ENCODE measurements at regions not wholly inside any gene's neighbourhood (a gene's known extent, or its start where the extent isn't known, plus 50 kb on each side); places are given as distances from the start of the nearest gene placed in this dataset.

DNA sequence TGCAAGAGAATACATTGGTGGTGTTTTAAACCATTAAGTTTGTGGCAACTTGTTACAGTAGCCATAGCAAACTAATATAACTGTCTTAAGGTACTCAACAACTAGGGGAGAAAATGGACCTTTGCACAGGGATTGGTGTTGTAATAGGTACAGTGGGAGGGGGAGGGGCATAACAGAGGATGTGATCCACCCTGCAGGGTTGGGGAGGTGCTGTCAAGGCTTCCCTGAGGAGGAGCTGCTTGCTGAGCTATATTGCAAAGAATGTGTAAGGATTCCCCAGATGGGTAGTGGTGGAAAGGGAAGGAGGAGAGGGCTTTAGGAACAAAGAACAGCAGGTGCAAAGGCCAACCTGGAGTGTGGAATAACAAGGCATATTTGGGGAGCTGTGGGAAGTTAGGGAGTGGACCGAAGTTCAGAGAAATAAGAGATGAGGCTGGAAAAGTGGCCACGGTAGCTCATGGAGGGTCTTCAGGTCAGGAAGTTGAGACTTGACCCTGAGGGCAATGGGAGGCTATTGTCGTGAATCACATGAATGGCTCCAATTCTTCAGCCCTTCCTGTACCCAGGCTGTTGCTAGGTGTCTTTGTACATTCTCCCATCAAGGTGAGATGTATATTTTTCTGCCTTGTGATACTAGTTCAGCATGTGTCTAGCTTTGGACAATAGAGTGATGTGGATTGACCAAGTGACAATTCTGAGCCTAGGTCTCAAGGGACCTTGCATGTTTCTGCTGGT lies 168.6 kb upstream of the CSF3R start:
- TF ChIP-seq, protein P1, sequence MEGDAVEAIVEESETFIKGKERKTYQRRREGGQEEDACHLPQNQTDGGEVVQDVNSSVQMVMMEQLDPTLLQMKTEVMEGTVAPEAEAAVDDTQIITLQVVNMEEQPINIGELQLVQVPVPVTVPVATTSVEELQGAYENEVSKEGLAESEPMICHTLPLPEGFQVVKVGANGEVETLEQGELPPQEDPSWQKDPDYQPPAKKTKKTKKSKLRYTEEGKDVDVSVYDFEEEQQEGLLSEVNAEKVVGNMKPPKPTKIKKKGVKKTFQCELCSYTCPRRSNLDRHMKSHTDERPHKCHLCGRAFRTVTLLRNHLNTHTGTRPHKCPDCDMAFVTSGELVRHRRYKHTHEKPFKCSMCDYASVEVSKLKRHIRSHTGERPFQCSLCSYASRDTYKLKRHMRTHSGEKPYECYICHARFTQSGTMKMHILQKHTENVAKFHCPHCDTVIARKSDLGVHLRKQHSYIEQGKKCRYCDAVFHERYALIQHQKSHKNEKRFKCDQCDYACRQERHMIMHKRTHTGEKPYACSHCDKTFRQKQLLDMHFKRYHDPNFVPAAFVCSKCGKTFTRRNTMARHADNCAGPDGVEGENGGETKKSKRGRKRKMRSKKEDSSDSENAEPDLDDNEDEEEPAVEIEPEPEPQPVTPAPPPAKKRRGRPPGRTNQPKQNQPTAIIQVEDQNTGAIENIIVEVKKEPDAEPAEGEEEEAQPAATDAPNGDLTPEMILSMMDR (IDR thresholded peaks at IDR 0.05), result no peak
- no peak for TF ChIP-seq EZH2 (IDR thresholded peaks at IDR 0.05; ENCODE audit: borderline replicate concordance, insufficient read depth, low read depth, low read length, poor library complexity, severe bottlenecking)
- intact Hi-C loops (cut with micrococcal nuclease), result no loop called here
- 82% methylated on average over 3 of the region's 3 CpGs for WGBS (ENCODE audit: insufficient coverage)
- no peaks in the 10 kb centered on the region for H3K4me1 Mint-ChIP-seq
- ChIA-PET POLR2A (no interaction called here), CTCF (interaction anchor here (0.6 to 2.0 kb wide), 4 partner anchors 12 to 1352 kb away, joined by 3 to 6 read pairs (median 3); no protein-coding TSS in a partner anchor)
- Histone ChIP-seq H2AFZ (ENCODE audit: insufficient read depth, low read depth, low read length, poor library complexity, severe bottlenecking) (no peak overlapping the region), H3K79me2 (ENCODE audit: control insufficient read depth, insufficient read depth, low read length) (no peaks in the 10 kb centered on the region), H3K4me2 (replicated peaks; ENCODE audit: low read depth, low read length, poor library complexity, severe bottlenecking) (no peak overlapping the region), H3K27me3 (replicated peaks in 1 of 4; ENCODE audit: control extremely low read depth in 1 of 4, control insufficient read depth in 3 of 4, insufficient read depth in 4 of 4, low read length in 3 of 4) (peaks cover 0 to 20% (median 4%) of the 10 kb centered on the region in 4 experiments), H3K9me3 (ENCODE audit: control extremely low read depth in 1 of 3, control insufficient read depth in 2 of 3, insufficient read depth in 1 of 3, low read length in 2 of 3) (no peaks in the 10 kb centered on the region), H3K36me3 (replicated peaks in 1 of 2; ENCODE audit: control extremely low read depth in 1 of 2, control insufficient read depth in 1 of 2, extremely low read depth in 1 of 2, insufficient read depth in 2 of 2, low read length in 1 of 2) (no peaks in the 10 kb centered on the region), H3K27ac (ENCODE audit: low read length in 2 of 2) (no peak overlapping the region), H3K9ac (ENCODE audit: low read length) (no peak overlapping the region), H4K20me1 (ENCODE audit: control insufficient read depth, insufficient read depth, low read length, poor library complexity, severe bottlenecking) (no peaks in the 10 kb centered on the region), H3K4me1 (ENCODE audit: control insufficient read depth in 2 of 2, insufficient read depth in 2 of 2, low read length in 2 of 2) (no peaks in the 10 kb centered on the region), H3K4me3 (ENCODE audit: control extremely low read depth in 1 of 5, extremely low read depth in 1 of 5, insufficient read depth in 1 of 5, low read depth in 2 of 5, low read length in 4 of 5) (no peak overlapping the region)
- DNase-seq (no peak), ATAC-seq (ENCODE audit: low read depth) (no peak)
- peaks cover 42% of the 10 kb centered on the region for H3K27me3 Mint-ChIP-seq
- no peak overlapping the region for H3K27ac Mint-ChIP-seq
- no peaks in the 10 kb centered on the region for H3K9me3 Mint-ChIP-seq (ENCODE audit: insufficient read depth)
- no peak overlapping the region for H3K4me3 Mint-ChIP-seq

All from B cell (primary cell).